ENCODE measurements at regions not wholly inside any gene's neighbourhood (a gene's known extent, or its start where the extent isn't known, plus 50 kb on each side); places are given as distances from the start of the nearest gene placed in this dataset.

DNA sequence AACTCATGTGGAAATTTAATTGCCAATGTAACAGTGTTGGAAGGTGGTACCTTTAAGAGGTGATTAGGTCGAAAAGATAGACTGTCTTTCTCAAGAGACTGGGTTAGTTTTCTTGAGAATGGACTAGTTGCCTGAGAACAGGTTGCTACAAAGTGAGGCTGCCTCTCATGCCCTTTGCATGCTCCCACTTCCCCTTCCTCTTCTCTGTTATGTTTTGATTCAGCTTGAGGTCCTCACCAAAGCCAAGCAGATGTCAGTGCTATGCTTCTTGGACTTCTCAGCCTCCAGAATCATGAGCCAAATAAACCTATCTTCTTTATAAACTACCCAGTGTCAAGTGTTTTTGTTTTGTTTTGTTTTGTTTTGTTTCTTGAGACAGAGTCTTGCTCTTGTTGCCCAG lies 187.0 kb upstream of the RUNX1 start:
- DNase-seq: no peak

- no peak for DNase-seq
These were observed 185.6 kb upstream of the RUNX1 start for GRCh38 chr21:35234725-35235124.

- no peak for DNase-seq
These were observed 184.7 kb upstream of the RUNX1 start for GRCh38 chr21:35233756-35234155.

DNA sequence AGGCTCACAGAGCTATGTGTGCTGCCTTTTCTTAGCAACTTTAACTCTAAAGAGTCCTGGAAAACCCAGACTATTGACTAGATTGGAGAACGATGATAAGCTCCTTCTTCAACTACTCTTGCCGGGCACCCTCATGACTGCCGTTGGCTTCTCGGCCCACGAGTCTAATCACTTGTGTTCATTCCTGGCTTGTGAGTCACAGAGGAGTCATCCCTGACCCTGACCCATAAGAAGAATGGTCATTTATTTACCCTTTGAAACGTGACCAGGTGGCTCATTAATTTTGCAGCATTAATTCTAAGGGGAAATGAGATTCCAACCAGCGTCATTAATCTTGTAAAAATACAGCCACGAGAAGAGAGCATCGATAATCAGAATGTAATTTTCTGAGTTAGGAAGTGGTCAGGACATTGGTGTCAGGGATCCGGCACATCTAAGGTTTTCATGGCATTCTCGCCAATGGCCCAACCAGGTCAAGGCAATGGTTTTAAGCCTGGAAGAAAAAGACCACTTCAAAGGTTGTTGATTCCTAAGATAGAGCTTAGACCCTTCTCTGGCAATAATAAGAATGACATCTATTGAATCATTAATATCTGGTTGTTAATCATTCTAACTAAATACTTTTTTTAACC lies 183.6 kb upstream of the RUNX1 start:
- no peak for DNase-seq

DNA sequence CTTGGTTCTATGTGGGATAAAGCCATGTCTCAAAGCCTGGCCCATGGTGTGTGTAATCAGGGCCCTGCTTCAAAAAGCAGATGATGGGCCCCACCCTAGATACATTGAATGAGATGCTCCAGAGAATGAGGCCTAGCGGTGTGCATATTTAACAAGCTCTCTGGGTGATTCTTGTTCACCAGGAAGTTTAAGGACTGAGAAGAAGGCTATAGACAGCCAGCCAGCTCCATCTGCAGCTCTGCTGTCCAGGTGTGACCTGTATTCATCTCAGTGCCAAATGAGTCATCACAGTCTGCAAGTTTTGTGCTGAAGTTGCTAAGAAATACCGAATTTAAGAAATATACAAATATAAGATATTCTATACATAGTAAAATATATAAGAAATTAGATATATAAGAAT lies 182.0 kb upstream of the RUNX1 start:
- DNase-seq: no peak

- no peak for DNase-seq
These were observed 180.2 kb upstream of the RUNX1 start for GRCh38 chr21:35229290-35229689.

- DNase-seq: no peak
These were observed 178.7 kb upstream of the RUNX1 start for GRCh38 chr21:35227786-35228185.

DNA sequence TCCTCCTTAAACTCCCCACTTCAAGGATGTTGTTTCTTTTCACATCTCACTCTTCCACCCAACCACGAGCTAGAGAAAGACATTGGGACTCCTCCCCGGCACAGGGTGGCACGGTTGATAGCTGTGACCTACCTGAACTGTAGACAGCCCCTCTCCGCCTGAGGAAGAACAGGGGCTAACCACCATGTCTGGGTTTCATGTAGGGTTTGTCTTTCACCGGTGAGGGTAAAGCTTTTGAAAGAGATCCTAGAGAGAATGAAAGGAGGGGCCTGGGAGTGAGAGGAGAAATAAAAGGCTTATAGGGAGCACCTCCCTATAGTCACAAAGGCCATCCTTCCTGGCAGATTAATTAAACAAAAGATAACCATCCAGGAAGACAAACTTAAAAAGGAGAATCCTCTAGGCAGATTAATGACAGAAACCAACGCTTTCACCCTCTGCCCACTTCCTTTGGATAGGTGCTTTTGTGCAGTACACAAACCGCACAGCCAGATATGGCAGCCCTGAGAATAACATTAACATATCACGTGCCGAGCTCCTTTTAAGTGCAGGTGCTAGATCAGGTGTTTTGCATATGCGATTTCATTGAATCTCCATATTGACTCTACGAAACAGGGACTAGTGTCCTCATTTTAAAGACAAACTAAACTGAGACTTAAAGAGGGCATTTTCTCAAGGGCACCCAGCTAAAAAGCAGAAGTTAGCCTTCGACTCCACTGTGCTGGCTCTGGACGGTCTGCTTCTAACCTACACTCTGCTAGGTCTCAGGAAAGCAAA lies 178.1 kb upstream of the RUNX1 start:
- peak in 1 of 4 experiments; percentile 12 for DNase-seq

DNA sequence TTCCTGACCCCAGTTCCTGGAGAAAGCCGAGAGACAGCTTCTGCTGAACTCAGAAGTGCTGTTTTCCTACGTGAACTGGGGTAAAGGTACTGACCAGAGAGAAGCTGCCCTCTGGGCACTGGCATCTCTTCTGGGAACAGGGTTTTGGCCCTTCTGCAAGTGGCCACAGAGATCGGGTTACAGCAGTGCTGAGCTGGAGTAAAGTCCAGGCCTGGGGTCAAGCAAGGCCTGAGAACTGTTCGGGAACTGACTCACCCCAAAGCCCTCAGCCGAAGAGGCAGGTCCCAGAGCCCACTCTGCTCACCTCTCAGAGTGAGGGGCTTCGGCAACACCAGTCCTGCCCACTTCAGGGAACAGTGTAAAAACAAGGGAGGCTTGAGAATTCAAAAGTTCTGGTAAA lies 177.2 kb upstream of the RUNX1 start:
- no peak for DNase-seq

GRCh38 chr21:35225573-35225972 lies 176.5 kb upstream of the RUNX1 start:
- DNase-seq: no peak

DNA sequence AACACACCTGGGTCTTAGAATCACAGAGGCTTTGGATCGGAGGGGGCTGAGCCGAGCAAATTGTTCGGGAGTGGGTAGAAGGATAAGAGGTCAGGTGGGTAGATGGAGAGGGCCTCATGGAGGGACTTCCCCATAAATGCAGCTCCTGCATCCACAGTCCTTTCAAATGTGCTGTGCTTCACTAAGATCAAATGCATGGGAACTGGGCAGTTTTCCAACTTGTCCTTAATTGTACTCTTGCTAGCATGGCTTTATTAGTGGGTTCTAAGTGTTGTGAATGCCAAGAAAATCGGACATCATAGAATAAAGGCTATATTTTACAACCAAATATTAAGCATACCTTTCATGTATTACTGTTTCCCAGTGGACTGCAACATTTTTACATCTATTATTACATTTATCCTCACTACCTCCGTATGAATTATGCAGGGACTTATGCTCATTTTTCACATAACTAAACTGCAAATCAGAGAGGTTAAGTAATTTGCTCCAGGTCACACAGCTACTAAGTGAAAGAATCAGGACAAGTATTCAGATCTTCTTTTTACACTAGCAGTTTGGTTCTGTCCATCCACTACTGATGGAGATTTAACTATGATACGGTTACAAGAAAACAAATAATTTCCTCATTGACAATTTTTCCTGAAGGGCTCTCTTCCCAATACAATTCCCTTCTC lies 174.5 kb upstream of the RUNX1 start:
- DNase-seq: no peak

- no peak for DNase-seq
These were observed 173.4 kb upstream of the RUNX1 start for GRCh38 chr21:35222541-35222941.

DNA sequence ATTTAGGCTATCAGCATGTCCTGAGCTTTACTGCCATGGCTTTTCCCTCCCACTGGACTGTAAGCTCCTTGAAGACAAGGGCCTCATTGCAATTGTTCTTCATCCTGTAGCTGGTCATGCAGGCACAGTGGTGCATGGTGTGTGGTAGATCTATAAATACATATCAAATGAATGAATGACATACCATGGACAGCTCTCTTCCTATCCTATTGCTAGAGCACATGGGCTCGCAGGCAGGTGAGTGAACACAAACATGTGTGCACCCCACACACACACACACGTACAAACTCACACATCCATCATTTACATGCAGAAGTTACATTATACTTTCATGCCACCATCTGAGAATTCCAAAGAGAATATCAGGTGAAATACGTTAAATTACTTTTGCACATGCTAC lies 172.9 kb upstream of the RUNX1 start:
- DNase-seq: no peak

- DNase-seq: no peak
These were observed 171.2 kb upstream of the RUNX1 start for GRCh38 chr21:35220301-35220700.

DNA sequence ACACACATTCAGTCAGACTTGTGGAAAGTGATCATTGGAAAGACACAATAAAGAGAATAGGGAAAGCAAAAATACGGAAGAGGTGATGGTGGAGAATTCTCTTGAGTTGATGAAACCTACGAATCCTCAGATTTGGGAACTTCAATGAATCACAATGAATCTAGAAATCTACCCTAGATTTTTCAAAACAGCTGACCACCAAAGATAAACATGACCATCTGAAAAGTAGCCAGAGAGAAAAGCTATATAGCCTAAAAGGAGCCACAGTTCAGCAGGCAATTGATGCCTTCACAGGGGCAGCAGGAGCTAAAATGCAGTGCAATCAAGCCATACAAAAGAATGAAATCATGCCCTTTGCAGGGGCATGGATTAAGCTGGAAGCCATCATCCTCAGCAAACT lies 170.6 kb upstream of the RUNX1 start:
- no peak for DNase-seq

GRCh38 chr21:35219291-35219690 lies 170.2 kb upstream of the RUNX1 start:
- no peak for DNase-seq

DNA sequence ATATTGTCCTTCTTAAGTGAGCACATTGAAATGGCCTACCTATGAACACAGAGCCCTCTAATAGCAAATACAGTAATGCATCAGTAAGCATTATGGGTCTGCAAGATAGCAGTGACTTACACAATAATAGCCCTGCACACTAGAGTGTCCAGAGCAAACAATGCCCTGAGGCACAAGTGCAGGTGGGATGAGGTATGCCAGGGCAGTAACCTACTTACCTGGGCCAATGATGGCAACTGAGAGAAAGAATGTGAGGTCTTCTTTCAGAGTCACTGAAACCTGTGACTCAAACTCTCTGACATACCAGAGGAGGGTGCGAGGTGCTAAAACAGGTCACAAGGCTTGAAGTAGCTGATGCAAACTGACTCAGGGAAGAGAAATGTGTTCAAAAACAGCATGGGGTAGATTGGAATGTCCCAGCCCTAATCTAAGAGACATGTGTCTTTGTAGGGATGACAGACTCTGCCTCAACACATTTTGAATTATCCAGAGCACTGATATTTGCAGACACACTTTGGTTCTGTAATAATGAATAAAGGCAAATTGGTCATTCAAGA lies 168.5 kb upstream of the RUNX1 start:
- DNase-seq: no peak

- DNase-seq: no peak
These were observed 167.9 kb upstream of the RUNX1 start for GRCh38 chr21:35216996-35217395.

DNA sequence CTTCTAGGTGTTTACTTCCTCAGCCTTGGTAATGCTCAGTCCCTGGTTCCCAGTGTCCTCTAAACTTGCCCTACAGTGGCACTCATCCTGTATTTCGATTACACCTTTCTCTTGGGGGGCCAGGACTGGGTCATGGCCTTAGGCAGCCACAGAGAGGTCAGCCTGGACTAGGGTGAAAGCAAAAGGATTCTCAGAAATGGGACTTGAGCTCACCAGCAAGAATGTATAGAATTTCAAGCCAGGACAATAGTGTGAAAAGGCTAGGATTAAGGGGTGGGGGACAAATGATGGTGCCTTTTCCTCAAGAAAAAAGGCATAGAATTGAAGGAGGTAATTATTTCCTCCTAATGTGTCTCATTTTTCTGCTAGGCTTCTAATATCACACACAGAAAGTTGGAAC lies 166.8 kb upstream of the RUNX1 start:
- DNase-seq: no peak

GRCh38 chr21:35212393-35213127 lies 163.5 kb upstream of the RUNX1 start:
- DNase-seq: no peak

GRCh38 chr21:35211782-35212181 lies 162.7 kb upstream of the RUNX1 start:
- DNase-seq: no peak

DNA sequence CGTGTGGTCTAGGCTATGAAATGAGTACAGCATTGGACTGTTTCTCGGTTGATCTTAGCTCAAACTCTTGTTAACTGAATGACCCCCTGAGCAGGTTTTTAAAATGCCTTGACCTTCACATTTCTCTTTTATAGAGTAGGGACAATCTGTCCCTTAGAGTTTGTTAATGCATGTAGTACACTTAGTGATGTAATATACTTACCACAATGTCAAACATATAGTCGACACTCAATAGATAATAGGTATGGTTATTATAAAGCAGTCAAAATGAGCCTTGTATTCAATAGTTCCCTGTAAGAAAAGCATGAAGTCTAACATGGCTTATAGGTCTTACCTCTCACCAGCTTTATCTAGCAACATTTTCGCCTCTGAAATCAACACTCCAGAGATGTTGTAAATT lies 161.0 kb upstream of the RUNX1 start:
- no peak for DNase-seq

GRCh38 chr21:35208810-35209517 lies 159.9 kb upstream of the RUNX1 start:
- no peak for DNase-seq
